ENCODE measurements at regions not wholly inside any gene's neighbourhood (a gene's known extent, or its start where the extent isn't known, plus 50 kb on each side); places are given as distances from the start of the nearest gene placed in this dataset.
"Not testable (repeated sequence)": the region's sequence is repeated elsewhere in the genome, so short reads cannot be mapped to it uniquely, and the experiment has no call there.

DNA sequence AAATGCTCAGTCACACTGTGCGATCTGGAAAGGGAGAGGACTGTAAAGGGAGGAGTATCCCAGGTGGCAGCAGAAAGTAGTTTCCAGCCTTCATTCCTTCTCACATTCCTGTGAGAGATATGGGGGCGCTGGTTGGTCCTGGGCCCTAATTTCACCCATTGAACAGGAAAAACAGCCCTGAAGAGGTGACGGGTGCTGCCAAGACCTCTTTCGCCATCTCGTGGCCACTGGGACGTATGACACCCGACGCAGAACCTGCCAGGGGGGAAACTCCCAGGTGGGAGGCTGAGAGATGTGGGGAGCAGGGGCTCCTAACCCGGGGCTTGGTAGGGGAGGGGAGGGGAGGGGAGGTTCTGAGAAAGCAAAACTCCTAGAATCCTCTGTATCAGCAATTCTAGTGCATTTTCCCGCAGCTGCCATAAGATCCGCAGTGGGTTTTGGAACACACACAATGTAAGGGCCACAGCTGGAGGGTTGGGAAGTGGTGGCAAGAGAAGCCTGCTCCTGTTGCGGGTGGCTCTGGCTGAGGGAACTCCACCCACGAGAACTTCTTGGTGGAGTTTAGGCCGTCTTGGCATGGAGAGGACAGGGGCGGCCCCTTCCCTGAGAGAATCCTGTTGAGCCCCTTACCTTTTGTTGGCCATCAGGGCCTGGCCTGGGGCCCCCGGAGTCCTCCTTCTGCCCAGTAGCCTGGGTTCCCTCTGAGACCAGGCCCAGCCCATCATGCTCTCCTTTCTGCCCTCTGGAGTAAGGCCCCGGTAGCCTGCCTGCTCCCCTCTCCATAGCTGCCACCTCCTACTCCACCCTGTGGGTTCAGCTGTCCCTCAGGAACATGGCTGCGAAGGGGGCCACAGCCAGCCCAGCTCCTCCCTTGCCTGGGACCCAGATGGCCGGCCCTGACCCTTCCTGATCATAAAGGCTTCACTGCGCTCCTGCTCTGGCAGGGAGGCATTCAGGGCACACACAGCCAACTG lies 134.1 kb downstream of the OR13H1 start:
- TF ChIP-seq CTCF (IDR thresholded peaks at IDR 0.05; ENCODE audit: low read depth, low read length) (peak; percentile 67), POLR2A (IDR thresholded peaks at IDR 0.05; ENCODE audit: extremely low read depth, insufficient read length) (no peak)
- peak; percentile 46 for DNase-seq (ENCODE audit: low read depth)
- H3K4me3 ChIP-seq (ENCODE audit: low read depth, low read length), result no peak overlapping the region

DNA sequence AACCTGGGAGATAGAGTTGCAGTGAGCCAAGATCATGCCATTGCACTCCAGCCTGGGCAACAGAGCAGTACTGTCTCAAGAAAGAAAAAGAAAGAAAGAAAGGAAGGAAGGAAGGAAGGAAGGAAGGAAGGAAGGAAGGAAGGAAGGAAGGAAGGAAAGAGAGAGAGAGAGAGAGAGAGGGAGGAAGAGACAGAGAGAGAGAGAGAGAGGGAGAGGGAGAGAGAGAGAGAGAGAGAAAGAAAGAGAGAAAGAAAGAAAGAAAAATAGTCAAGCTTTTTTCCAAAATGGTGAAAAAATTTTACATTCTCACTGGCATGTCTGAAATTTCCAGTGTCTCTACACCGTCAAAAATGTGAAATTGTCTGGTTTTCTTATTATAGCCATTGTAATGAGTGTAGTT lies 138.9 kb downstream of the OR13H1 start:
- not testable (repeated sequence) for H3K4me3 ChIP-seq (ENCODE audit: low read depth, low read length); DNase-seq (ENCODE audit: low read depth)

GRCh38 chrX:131693359-131693758 lies 149.5 kb downstream of the OR13H1 start:
- TF ChIP-seq MYC (IDR thresholded peaks at IDR 0.05; ENCODE audit: low read depth, low read length), result no peak
- TF ChIP-seq, protein P1, sequence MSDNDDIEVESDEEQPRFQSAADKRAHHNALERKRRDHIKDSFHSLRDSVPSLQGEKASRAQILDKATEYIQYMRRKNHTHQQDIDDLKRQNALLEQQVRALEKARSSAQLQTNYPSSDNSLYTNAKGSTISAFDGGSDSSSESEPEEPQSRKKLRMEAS (IDR thresholded peaks at IDR 0.05; ENCODE audit: low read depth, low read length), result no peak
- no peak for TF ChIP-seq CTCF (IDR thresholded peaks at IDR 0.05; ENCODE audit: low read depth, low read length)
- TF ChIP-seq POLR2A (IDR thresholded peaks at IDR 0.05; ENCODE audit: extremely low read depth, insufficient read length), result no peak
- no peak overlapping the region for H3K4me3 ChIP-seq (ENCODE audit: low read depth, low read length)
- DNase-seq (ENCODE audit: low read depth), result no peak

DNA sequence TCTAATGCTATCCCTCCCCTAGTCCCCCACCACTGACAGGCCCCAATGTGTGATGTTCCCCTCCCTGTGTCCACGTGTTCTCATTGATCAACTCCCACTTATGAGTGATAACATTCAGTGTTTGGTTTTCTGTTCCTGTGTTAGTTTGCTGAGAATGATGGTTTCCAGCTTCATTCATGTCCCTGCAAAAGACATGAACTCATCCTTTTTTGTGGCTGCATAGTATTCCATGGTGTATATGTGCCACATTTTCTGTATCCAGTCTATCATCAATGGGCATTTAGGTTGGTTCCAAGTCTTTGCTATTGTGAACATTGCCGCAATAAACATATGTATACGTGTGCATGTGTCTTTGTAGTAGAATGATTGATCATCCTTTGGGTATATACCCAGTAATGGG lies 153.1 kb downstream of the OR13H1 start:
- DNase-seq (ENCODE audit: low read depth); H3K4me3 ChIP-seq (ENCODE audit: low read depth, low read length): not testable (repeated sequence)

GRCh38 chrX:131703646-131704045 lies 159.8 kb downstream of the OR13H1 start:
- no peak for DNase-seq (ENCODE audit: low read depth)
- H3K4me3 ChIP-seq (ENCODE audit: low read depth, low read length), result no peak overlapping the region
- TF ChIP-seq MYC (IDR thresholded peaks at IDR 0.05; ENCODE audit: low read depth, low read length) (no peak), CTCF (IDR thresholded peaks at IDR 0.05; ENCODE audit: low read depth, low read length) (no peak), POLR2A (IDR thresholded peaks at IDR 0.05; ENCODE audit: extremely low read depth, insufficient read length) (no peak)
- TF ChIP-seq, protein P1 (IDR thresholded peaks at IDR 0.05; ENCODE audit: low read depth, low read length), result no peak

- no peak overlapping the region for H3K4me3 ChIP-seq (ENCODE audit: low read depth, low read length)
These were observed 160.3 kb downstream of the OR13H1 start for GRCh38 chrX:131704136-131704695.

More at GRCh38 chrX:131704136-131704695, 160.3 kb downstream of the OR13H1 start:
- DNase-seq (ENCODE audit: low read depth), result no peak
- TF ChIP-seq, protein P1 (IDR thresholded peaks at IDR 0.05; ENCODE audit: low read depth, low read length), result no peak
- TF ChIP-seq MYC (IDR thresholded peaks at IDR 0.05; ENCODE audit: low read depth, low read length) (no peak), POLR2A (IDR thresholded peaks at IDR 0.05; ENCODE audit: extremely low read depth, insufficient read length) (no peak), CTCF (IDR thresholded peaks at IDR 0.05; ENCODE audit: low read depth, low read length) (no peak)

All from NB4 (cell line).